ENCODE measurements at regions not wholly inside any gene's neighbourhood (a gene's known extent, or its start where the extent isn't known, plus 50 kb on each side); places are given as distances from the start of the nearest gene placed in this dataset.

GRCh38 chr3:5758699-5759098 is 571.2 kb downstream of the EDEM1 start:
- Histone ChIP-seq H3K27ac (ENCODE audit: low read length) (no peak overlapping the region), H3K4me2 (ENCODE audit: low read length) (no peak overlapping the region), H3K9me3 (ENCODE audit: low read length) (no peaks in the 10 kb centered on the region), H2AFZ (ENCODE audit: low read depth, low read length) (no peak overlapping the region), H3F3A (ENCODE audit: insufficient read depth, low read length, poor library complexity, severe bottlenecking) (no peaks in the 10 kb centered on the region), H3K9me2 (ENCODE audit: insufficient read depth, low read length) (no peaks in the 10 kb centered on the region), H4K20me1 (ENCODE audit: insufficient read depth) (no peaks in the 10 kb centered on the region), H3K9ac (ENCODE audit: low read length) (no peak overlapping the region), H3K36me3 (ENCODE audit: insufficient read depth, low read length) (no peaks in the 10 kb centered on the region), H3K27me3 (ENCODE audit: insufficient read depth, low read depth, low read length) (no peaks in the 10 kb centered on the region), H3K4me3 (ENCODE audit: low read length) (no peak overlapping the region), H3K79me2 (replicated peaks; ENCODE audit: insufficient read depth, low read length) (no peaks in the 10 kb centered on the region)
- TF ChIP-seq EZH2 (IDR thresholded peaks at IDR 0.05; ENCODE audit: borderline replicate concordance, insufficient read depth, low read length, poor library complexity, severe bottlenecking) (no peak), RAD21 (conservative IDR thresholded peaks at IDR 0.05) (no peak), CTCF (IDR thresholded peaks at IDR 0.05; ENCODE audit: poor library complexity, severe bottlenecking) (no peak), EP300 (conservative IDR thresholded peaks at IDR 0.05; ENCODE audit: poor library complexity, severe bottlenecking) (no peak), POLR2AphosphoS5 (IDR thresholded peaks at IDR 0.05) (no peak), REST (IDR thresholded peaks at IDR 0.05; ENCODE audit: borderline replicate concordance) (no peak), MXI1 (conservative IDR thresholded peaks at IDR 0.05; ENCODE audit: poor library complexity, severe bottlenecking) (no peak), SMC3 (conservative IDR thresholded peaks at IDR 0.05; ENCODE audit: poor library complexity) (no peak), TAF1 (IDR thresholded peaks at IDR 0.05; ENCODE audit: low read depth) (no peak)

GRCh38 chr3:5762506-5762905 is 575.0 kb downstream of the EDEM1 start:
- no peaks in the 10 kb centered on the region for H4K20me1 ChIP-seq (ENCODE audit: insufficient read depth)
- H3K27me3 ChIP-seq (ENCODE audit: insufficient read depth, low read depth, low read length): no peaks in the 10 kb centered on the region
- no peak overlapping the region for H3K4me2 ChIP-seq (ENCODE audit: low read length)
- no peaks in the 10 kb centered on the region for H3F3A ChIP-seq (ENCODE audit: insufficient read depth, low read length, poor library complexity, severe bottlenecking)
- H3K9me2 ChIP-seq (ENCODE audit: insufficient read depth, low read length): no peaks in the 10 kb centered on the region
- TF ChIP-seq EZH2 (IDR thresholded peaks at IDR 0.05; ENCODE audit: borderline replicate concordance, insufficient read depth, low read length, poor library complexity, severe bottlenecking): no peak
- TF ChIP-seq TAF1 (IDR thresholded peaks at IDR 0.05; ENCODE audit: low read depth): no peak
- TF ChIP-seq MXI1 (conservative IDR thresholded peaks at IDR 0.05; ENCODE audit: poor library complexity, severe bottlenecking): no peak
- TF ChIP-seq POLR2AphosphoS5 (IDR thresholded peaks at IDR 0.05): no peak
- H3K36me3 ChIP-seq (ENCODE audit: insufficient read depth, low read length): no peaks in the 10 kb centered on the region
- H2AFZ ChIP-seq (ENCODE audit: low read depth, low read length): no peak overlapping the region
- H3K27ac ChIP-seq (ENCODE audit: low read length): no peak overlapping the region
- no peaks in the 10 kb centered on the region for H3K9me3 ChIP-seq (ENCODE audit: low read length)
- no peaks in the 10 kb centered on the region for H3K79me2 ChIP-seq (replicated peaks; ENCODE audit: insufficient read depth, low read length)
- no peak overlapping the region for H3K4me3 ChIP-seq (ENCODE audit: low read length)
- no peak overlapping the region for H3K9ac ChIP-seq (ENCODE audit: low read length)
